Caco-2 (cell line): ENCODE measurements at regions not wholly inside any gene's neighbourhood (a gene's known extent, or its start where the extent isn't known, plus 50 kb on each side); places are given as distances from the start of the nearest gene placed in this dataset.

Experiments
- BruUV-seq: library from RNA; stranded (reverse); fragments of 400-500 nt; replicated peaks from 2 replicates; lab custom pipeline; 2021; lab: Mats Ljungman, UMichigan
- CTCF ChIA-PET: fragments of 300-600 bp; sonication (Branson Sonifier 250); formaldehyde crosslinking; loops from one replicate; lab custom pipeline; 2022; ENCODE audit warnings: antibody characterized with exemption; lab: Charles Lee
- POLR2A ChIA-PET: fragments of 300-600 bp; sonication (Branson Sonifier 250); formaldehyde crosslinking; loops from one replicate; lab custom pipeline; 2022; ENCODE audit warnings: antibody characterized with exemption; lab: Charles Lee
- DNase-seq, 2 experiments: peaks; one replicate each; pipeline versions ENCODE4 v3.0.0 to v3.0.0-alpha.2; 2020 to 2022
- H3K27me3 ChIP-seq: replicated peaks from 2 replicates; pipeline ENCODE4 v1.6.0; 2011; ENCODE audit warnings: low read length; ENCODE audit not compliant: control insufficient read depth, insufficient read depth
- H3K36me3 ChIP-seq: 2 replicates; pipeline ENCODE4 v1.5.1; 2011; ENCODE audit warnings: low read length; ENCODE audit not compliant: control insufficient read depth, insufficient read depth
- H3K4me1 ChIP-seq: fragments of 250-450 bp; sonication (Bioruptor Pico); 2 replicates; pipeline ENCODE4 v1.5.1; 2020; ENCODE audit warnings: mild to moderate bottlenecking
- H3K4me3 ChIP-seq: 2 replicates; pipeline ENCODE4 v1.5.1; 2011; ENCODE audit warnings: low read depth, mild to moderate bottlenecking, control low read depth, low read length
- H3K9me3 ChIP-seq: fragments of 250-450 bp; sonication (Bioruptor Pico); 2 replicates; pipeline ENCODE4 v1.5.1; 2020; ENCODE audit warnings: mild to moderate bottlenecking, moderate library complexity
- H3K27ac Mint-ChIP-seq: one replicate; pipeline ENCODE4 v1.8.0; 2022; ENCODE audit warnings: mixed read lengths; ENCODE audit not compliant: unreplicated experiment
- H3K27me3 Mint-ChIP-seq: one replicate; pipeline ENCODE4 v1.8.0; 2022; ENCODE audit warnings: mixed read lengths; ENCODE audit not compliant: insufficient read depth, unreplicated experiment
- H3K36me3 Mint-ChIP-seq: one replicate; pipeline ENCODE4 v1.8.0; 2022; ENCODE audit warnings: mild to moderate bottlenecking, mixed read lengths; ENCODE audit not compliant: insufficient read depth, unreplicated experiment
- H3K4me1 Mint-ChIP-seq: one replicate; pipeline ENCODE4 v1.8.0; 2022; ENCODE audit warnings: low read depth, mixed read lengths; ENCODE audit not compliant: unreplicated experiment
- H3K4me3 Mint-ChIP-seq: one replicate; pipeline ENCODE4 v1.8.0; 2022; ENCODE audit warnings: mild to moderate bottlenecking, moderate library complexity, mixed read lengths; ENCODE audit not compliant: unreplicated experiment
- H3K9me3 Mint-ChIP-seq: one replicate; pipeline ENCODE4 v1.8.0; 2022; ENCODE audit warnings: mixed read lengths; ENCODE audit not compliant: unreplicated experiment
- intact Hi-C: fragments of 100-400 bp; cut with micrococcal nuclease; formaldehyde crosslinking; loops from one replicate; pipeline ENCODE4 v1.10.0; 2022; ENCODE audit not compliant: unreplicated experiment
- TF ChIP-seq, protein P1 (sequence below), 2 experiments: fragments of 200-600 bp in 1 of 2; IDR thresholded peaks; 1 replicate in 1 of 2; 2 replicates in 1 of 2; pipeline versions ENCODE4 v1.5.1 to v1.8.0; 2011 to 2022; ENCODE audit warnings: antibody characterized with exemption in 1 of 2, control low read depth in 1 of 2, inconsistent platforms in 1 of 2, low read depth in 1 of 2, low read length in 1 of 2, mild to moderate bottlenecking in 1 of 2, moderate library complexity in 1 of 2; ENCODE audit not compliant: insufficient read depth in 1 of 2, severe bottlenecking in 1 of 2, unreplicated experiment in 1 of 2

DNA sequence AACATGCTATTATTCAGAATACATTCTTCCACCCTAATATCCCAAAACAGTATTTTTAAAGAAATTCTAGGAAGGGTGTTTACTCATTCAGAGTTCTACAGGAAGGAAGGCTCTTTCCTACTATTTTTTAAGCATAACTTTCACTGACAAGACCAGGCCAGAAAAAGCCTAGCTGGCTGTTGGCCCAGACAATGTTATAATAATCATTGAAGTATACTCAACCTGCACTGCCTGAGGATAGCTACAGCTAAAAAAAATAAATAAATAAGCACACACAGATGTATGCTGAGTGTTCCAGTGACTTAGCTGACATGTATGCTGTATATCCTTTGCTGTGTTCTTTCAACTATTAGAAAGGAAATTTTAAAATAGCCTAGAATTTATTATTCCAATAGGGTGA lies 145.8 kb upstream of the SPRY1 start:
- no peak for DNase-seq
- Histone ChIP-seq H3K4me1 (no peaks in the 10 kb centered on the region), H3K27me3 (no peaks in the 10 kb centered on the region), H3K9me3 (no peaks in the 10 kb centered on the region), H3K4me3 (no peak overlapping the region), H3K36me3 (no peaks in the 10 kb centered on the region)
- no peaks in the 10 kb centered on the region for H3K9me3 Mint-ChIP-seq
- POLR2A ChIA-PET: no interaction called here
- H3K4me1 Mint-ChIP-seq: no peaks in the 10 kb centered on the region
- no peak overlapping the region for H3K27ac Mint-ChIP-seq
- intact Hi-C loops: no loop called here
- TF ChIP-seq, protein P1, sequence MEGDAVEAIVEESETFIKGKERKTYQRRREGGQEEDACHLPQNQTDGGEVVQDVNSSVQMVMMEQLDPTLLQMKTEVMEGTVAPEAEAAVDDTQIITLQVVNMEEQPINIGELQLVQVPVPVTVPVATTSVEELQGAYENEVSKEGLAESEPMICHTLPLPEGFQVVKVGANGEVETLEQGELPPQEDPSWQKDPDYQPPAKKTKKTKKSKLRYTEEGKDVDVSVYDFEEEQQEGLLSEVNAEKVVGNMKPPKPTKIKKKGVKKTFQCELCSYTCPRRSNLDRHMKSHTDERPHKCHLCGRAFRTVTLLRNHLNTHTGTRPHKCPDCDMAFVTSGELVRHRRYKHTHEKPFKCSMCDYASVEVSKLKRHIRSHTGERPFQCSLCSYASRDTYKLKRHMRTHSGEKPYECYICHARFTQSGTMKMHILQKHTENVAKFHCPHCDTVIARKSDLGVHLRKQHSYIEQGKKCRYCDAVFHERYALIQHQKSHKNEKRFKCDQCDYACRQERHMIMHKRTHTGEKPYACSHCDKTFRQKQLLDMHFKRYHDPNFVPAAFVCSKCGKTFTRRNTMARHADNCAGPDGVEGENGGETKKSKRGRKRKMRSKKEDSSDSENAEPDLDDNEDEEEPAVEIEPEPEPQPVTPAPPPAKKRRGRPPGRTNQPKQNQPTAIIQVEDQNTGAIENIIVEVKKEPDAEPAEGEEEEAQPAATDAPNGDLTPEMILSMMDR (IDR thresholded peaks at IDR 0.05; ENCODE audit: insufficient read depth in 1 of 2, low read depth in 1 of 2, low read length in 1 of 2, severe bottlenecking in 1 of 2, unreplicated experiment in 1 of 2): no peak
- BruUV-seq: no TSS peak
- no peaks in the 10 kb centered on the region for H3K36me3 Mint-ChIP-seq
- CTCF ChIA-PET: no interaction called here
- no peaks in the 10 kb centered on the region for H3K27me3 Mint-ChIP-seq
- H3K4me3 Mint-ChIP-seq: no peak overlapping the region

DNA sequence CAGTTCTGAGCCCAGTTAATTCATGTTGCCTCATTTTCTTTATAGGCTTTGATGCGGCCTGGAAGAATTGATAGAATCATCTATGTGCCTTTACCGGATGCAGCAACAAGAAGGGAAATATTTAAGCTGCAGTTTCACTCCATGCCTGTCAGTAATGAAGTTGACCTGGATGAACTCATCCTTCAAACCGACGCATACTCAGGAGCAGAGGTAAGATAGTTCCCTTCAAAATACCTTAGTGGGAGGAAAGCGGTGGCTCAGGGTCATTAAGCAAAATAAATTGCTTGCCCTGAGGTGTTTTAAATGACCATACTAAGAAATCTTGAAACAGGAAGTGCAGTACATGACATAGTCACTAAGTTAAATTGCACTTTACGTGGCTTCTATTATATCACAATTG lies 140.6 kb upstream of the SPRY1 start:
- ChIA-PET POLR2A (no interaction called here), CTCF (no interaction called here)
- Mint-ChIP-seq H3K27me3 (no peaks in the 10 kb centered on the region), H3K4me3 (no peak overlapping the region), H3K27ac (no peak overlapping the region), H3K4me1 (no peaks in the 10 kb centered on the region), H3K36me3 (no peaks in the 10 kb centered on the region), H3K9me3 (no peaks in the 10 kb centered on the region)
- no peak overlapping the region for H3K4me3 ChIP-seq
- no peak for DNase-seq
- TF ChIP-seq, protein P1 (IDR thresholded peaks at IDR 0.05; ENCODE audit: insufficient read depth in 1 of 2, low read depth in 1 of 2, low read length in 1 of 2, severe bottlenecking in 1 of 2, unreplicated experiment in 1 of 2): no peak
- H3K4me1 ChIP-seq: no peaks in the 10 kb centered on the region
- H3K36me3 ChIP-seq: no peaks in the 10 kb centered on the region
- intact Hi-C loops: no loop called here
- H3K27me3 ChIP-seq: no peaks in the 10 kb centered on the region
- no TSS peak for BruUV-seq
- no peaks in the 10 kb centered on the region for H3K9me3 ChIP-seq

DNA sequence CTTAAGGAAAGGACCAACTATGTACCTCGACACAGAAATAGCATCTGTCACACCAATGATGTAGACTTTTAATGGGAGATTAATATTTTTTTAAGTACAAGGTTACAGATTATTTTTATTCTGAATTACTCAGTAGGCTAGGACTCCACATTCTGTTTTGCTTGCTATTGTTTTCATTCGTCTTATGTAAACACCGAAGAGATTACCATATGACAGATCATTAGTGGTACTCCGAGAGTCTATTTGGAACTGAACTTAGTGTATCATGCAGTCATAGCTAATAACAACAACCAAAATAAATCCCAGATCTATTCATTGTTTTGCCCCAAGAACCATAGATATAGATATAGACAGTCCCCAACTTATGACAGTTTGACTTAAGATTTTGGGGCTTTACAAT lies 139.7 kb upstream of the SPRY1 start:
- H3K4me3 ChIP-seq: no peak overlapping the region
- Mint-ChIP-seq H3K4me1 (no peaks in the 10 kb centered on the region), H3K27ac (no peak overlapping the region), H3K4me3 (no peak overlapping the region), H3K27me3 (no peaks in the 10 kb centered on the region), H3K9me3 (no peaks in the 10 kb centered on the region), H3K36me3 (no peaks in the 10 kb centered on the region)
- no peaks in the 10 kb centered on the region for H3K36me3 ChIP-seq
- H3K9me3 ChIP-seq: no peaks in the 10 kb centered on the region
- no TSS peak for BruUV-seq
- no peaks in the 10 kb centered on the region for H3K4me1 ChIP-seq
- ChIA-PET POLR2A (no interaction called here), CTCF (no interaction called here)
- TF ChIP-seq, protein P1 (IDR thresholded peaks at IDR 0.05; ENCODE audit: insufficient read depth in 1 of 2, low read depth in 1 of 2, low read length in 1 of 2, severe bottlenecking in 1 of 2, unreplicated experiment in 1 of 2): no peak
- DNase-seq: no peak
- H3K27me3 ChIP-seq: no peaks in the 10 kb centered on the region
- intact Hi-C loops: no loop called here
